GM10248 (cell line): ENCODE measurements at regions not wholly inside any gene's neighbourhood (a gene's known extent, or its start where the extent isn't known, plus 50 kb on each side); places are given as distances from the start of the nearest gene placed in this dataset.

Experiments
- CTCF ChIA-PET: fragments of 300-600 bp; sonication (Branson Sonifier 250); formaldehyde crosslinking; extraction: SDS; loops from one replicate; lab custom pipeline; 2021; ENCODE audit warnings: antibody characterized with exemption; lab: Yijun Ruan, JAX
- POLR2A ChIA-PET: fragments of 350-650 bp; sonication (Branson Sonifier 250); formaldehyde crosslinking; extraction: SDS; loops from one replicate; lab custom pipeline; 2020; ENCODE audit warnings: antibody characterized with exemption; lab: Yijun Ruan, JAX
- DNase-seq: peaks from one replicate; pipeline ENCODE4 v3.0.0; 2012; ENCODE audit errors: extremely low spot score
- CTCF ChIP-seq: IDR thresholded peaks from 2 replicates; pipeline ENCODE4 v1.5.1; 2012; ENCODE audit warnings: mild to moderate bottlenecking, low read depth; ENCODE audit errors: extremely low read depth, missing control alignments, control extremely low read depth

- no peak for TF ChIP-seq CTCF
These were observed 380.1 kb downstream of the FRK start for GRCh38 chr6:115680621-115681020.

DNA sequence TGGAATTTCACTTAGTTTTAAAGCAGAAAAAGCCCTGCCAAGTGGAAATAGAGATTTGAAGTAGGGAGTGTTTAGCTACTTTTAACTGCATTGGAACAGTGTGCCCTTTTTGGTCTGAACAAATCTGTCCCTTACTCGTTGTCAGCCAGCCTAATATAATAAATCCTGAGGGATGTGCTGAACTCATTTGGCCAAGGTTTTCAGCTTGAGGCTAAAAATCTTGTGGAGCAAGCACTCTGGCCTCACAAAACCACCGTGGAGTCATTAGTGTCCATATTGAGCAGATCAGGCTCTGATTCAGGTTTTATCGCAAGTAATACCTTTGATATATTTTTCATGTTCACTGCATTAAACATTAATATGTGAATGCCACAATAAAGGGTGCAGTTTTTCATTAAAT is 383.5 kb downstream of the FRK start:
- CTCF ChIA-PET: interaction anchor here (1.0 kb wide), 1 partner anchor 11 kb away, joined by 3 read pairs; no protein-coding TSS in a partner anchor

More at GRCh38 chr6:115680621-115681020, 380.1 kb downstream of the FRK start:
- ChIA-PET POLR2A (no interaction called here), CTCF (interaction anchor here (1.7 kb wide), 1 partner anchor 10 kb away, joined by 9 read pairs; no protein-coding TSS in a partner anchor)
- DNase-seq: no peak

GRCh38 chr6:115675443-115675842 is 385.2 kb downstream of the FRK start:
- no peak for TF ChIP-seq CTCF
- CTCF ChIA-PET: no interaction called here
- DNase-seq: no peak

More for the DNA sequence above, 383.5 kb downstream of the FRK start:
- POLR2A ChIA-PET: no interaction called here
- TF ChIP-seq CTCF: no peak
- DNase-seq: no peak

DNA sequence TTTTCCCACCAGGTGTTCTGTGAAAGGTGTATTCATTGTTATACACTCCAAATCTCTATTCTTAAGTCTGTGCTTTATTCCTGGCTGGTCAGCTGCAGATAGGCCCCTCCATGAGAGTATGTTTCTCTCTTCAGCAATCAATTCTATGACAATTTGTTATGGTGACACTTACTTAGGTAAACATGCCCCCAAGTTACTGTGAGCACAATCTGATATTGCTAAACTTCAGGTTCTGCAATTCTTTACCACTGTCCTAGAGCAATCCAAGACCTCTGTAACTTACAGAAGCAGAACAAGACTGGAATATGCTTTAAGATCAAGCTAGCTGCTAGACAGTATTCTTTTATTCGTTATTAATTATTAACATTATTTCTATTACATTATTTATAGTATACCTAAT is 391.9 kb downstream of the FRK start:
- DNase-seq: no peak
- ChIA-PET POLR2A (no interaction called here), CTCF (interaction anchor here (2.9 kb wide), 1 partner anchor 11 kb away, joined by 9 read pairs; no protein-coding TSS in a partner anchor)
- TF ChIP-seq CTCF: no peak

More at GRCh38 chr6:115675443-115675842, 385.2 kb downstream of the FRK start:
- POLR2A ChIA-PET: no interaction called here

DNA sequence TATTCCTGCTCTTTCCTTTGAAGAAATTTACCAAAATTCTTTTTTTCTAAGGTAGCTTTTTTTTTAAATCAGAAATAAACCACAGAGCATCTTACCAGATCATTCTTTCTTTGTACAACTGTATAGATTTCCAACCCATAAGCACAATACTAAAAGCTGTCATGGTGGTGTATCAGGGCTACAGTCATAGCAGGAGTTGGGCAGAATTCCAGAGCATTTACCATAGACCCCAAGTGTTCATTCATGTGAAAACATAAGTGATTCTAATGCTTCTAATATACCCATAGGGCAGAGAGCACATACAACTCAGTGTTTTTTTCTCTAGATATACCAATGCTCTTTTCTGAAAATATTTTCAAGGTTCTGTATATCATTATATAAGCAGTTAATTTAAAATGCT is 392.5 kb downstream of the FRK start:
- no peak for TF ChIP-seq CTCF

DNA sequence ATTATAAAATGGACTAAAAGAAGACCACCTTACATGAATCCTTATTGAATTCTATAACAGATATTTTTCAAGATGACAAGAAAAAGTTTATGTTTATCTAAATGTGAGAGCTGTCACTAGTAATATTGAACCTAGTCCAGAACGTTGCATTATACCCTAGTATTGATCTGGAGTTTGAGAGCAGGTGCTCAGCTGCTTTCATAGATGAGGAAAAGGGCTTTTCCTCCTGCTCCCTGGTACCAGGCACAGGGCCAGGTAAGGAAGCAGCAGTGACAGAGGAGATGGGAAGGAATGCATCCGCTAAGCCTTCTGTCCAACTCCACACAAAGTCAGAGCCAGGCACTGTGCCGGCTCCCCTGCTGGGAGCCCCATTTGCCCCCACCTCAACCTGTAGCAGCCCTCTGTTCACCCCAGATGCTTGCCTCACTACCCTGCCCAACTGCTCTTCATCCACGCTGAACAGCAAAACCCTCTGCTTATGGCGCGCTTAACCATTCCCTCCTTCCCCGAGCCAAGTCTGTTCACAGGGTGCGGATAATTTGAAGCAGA is 393.1 kb downstream of the FRK start:
- ChIA-PET CTCF (interaction anchor here (1.3 to 1.5 kb wide), 2 partner anchors 27 to 29 kb away, joined by 3 read pairs; no protein-coding TSS in a partner anchor), POLR2A (no interaction called here)
- TF ChIP-seq CTCF: no peak
- no peak for DNase-seq

More for the DNA sequence above, 392.5 kb downstream of the FRK start:
- no peak for DNase-seq
- ChIA-PET CTCF (interaction anchor here (1.5 kb wide), 1 partner anchor 30 kb away, joined by 3 read pairs; no protein-coding TSS in a partner anchor), POLR2A (no interaction called here)
